Liver (tissue), 8 donors: ENCODE measurements at regions not wholly inside any gene's neighbourhood (a gene's known extent, or its start where the extent isn't known, plus 50 kb on each side); places are given as distances from the start of the nearest gene placed in this dataset.

Experiments
- DNase-seq: peaks from one replicate; pipeline ENCODE4 v3.0.0-alpha.2; 2017; ENCODE audit warnings: low spot score
- H3K27ac ChIP-seq, 2 donors: one replicate each; pipeline ENCODE4 v1.7.0; 2013; ENCODE audit warnings: inconsistent platforms in 2 of 2, low read length in 2 of 2, control low read depth in 1 of 2, low read depth in 1 of 2, mild to moderate bottlenecking in 1 of 2
- H3K27me3 ChIP-seq, 4 donors: one replicate each; pipeline versions ENCODE4 v1.6.1 to v1.7.0; 2013; ENCODE audit warnings: low read length in 3 of 4, inconsistent platforms in 1 of 4, mild to moderate bottlenecking in 1 of 4, moderate library complexity in 1 of 4; ENCODE audit not compliant: control insufficient read depth in 4 of 4, insufficient read depth in 4 of 4
- H3K36me3 ChIP-seq, 4 donors: one replicate each; pipeline versions ENCODE4 v1.6.1 to v1.7.0; 2013; ENCODE audit warnings: low read length in 3 of 4, mild to moderate bottlenecking in 3 of 4, low read depth in 1 of 4, moderate library complexity in 1 of 4; ENCODE audit not compliant: control insufficient read depth in 4 of 4, insufficient read depth in 3 of 4
- H3K4me1 ChIP-seq, 4 donors: one replicate each; pipeline versions ENCODE4 v1.6.1 to v1.7.0; 2013; ENCODE audit warnings: low read length in 3 of 4, mild to moderate bottlenecking in 3 of 4, moderate library complexity in 1 of 4; ENCODE audit not compliant: control insufficient read depth in 4 of 4, insufficient read depth in 4 of 4
- H3K4me3 ChIP-seq, 3 donors: one replicate each; pipeline versions ENCODE4 v1.6.1 to v1.7.0; 2013; ENCODE audit warnings: low read length in 3 of 3, control low read depth in 1 of 3, low read depth in 1 of 3, mild to moderate bottlenecking in 1 of 3
- H3K9ac ChIP-seq, 2 donors: one replicate each; pipeline ENCODE4 v1.7.0; 2013; ENCODE audit warnings: low read length in 2 of 2, mild to moderate bottlenecking in 2 of 2, moderate library complexity in 2 of 2, control low read depth in 1 of 2, low read depth in 1 of 2
- H3K9me3 ChIP-seq, 4 donors: one replicate each; pipeline versions ENCODE4 v1.6.1 to v1.7.0; 2013; ENCODE audit warnings: low read length in 3 of 4; ENCODE audit not compliant: control insufficient read depth in 4 of 4
- EGR1 ChIP-seq, 2 donors: IDR thresholded peaks; 2 replicates each; pipeline ENCODE4 v1.6.1; 2016 to 2018; ENCODE audit warnings: antibody characterized with exemption in 2 of 2, low read depth in 2 of 2
- FOXA1 ChIP-seq: IDR thresholded peaks from 2 replicates; pipeline ENCODE4 v1.6.1; 2016; ENCODE audit warnings: antibody characterized with exemption
- FOXA2 ChIP-seq: IDR thresholded peaks from 2 replicates; pipeline ENCODE4 v1.6.1; 2016; ENCODE audit warnings: antibody characterized with exemption
- GABPA ChIP-seq, 2 donors: IDR thresholded peaks in 1 of 2; conservative IDR thresholded peaks in 1 of 2; 2 replicates each; pipeline ENCODE4 v1.6.1; 2016; ENCODE audit warnings: antibody characterized with exemption in 2 of 2, mild to moderate bottlenecking in 1 of 2, moderate library complexity in 1 of 2
- HNF4A ChIP-seq, 2 donors: conservative IDR thresholded peaks; 2 replicates each; pipeline ENCODE4 v1.6.1; 2016; ENCODE audit warnings: antibody characterized with exemption in 2 of 2, mild to moderate bottlenecking in 2 of 2
- HNF4G ChIP-seq: IDR thresholded peaks from 2 replicates; pipeline ENCODE4 v1.6.1; 2016; ENCODE audit warnings: antibody characterized with exemption
- JUND ChIP-seq, 2 donors: IDR thresholded peaks; 2 replicates each; pipeline ENCODE4 v1.6.1; 2016; ENCODE audit warnings: antibody characterized with exemption in 2 of 2
- MAX ChIP-seq: IDR thresholded peaks from 2 replicates; pipeline ENCODE4 v1.6.1; 2016; ENCODE audit warnings: antibody characterized with exemption
- NR2F2 ChIP-seq: IDR thresholded peaks from 2 replicates; pipeline ENCODE4 v1.6.1; 2016; ENCODE audit warnings: antibody characterized with exemption
- RAD21 ChIP-seq, 2 donors: IDR thresholded peaks; 2 replicates each; pipeline ENCODE4 v1.6.1; 2016; ENCODE audit warnings: antibody characterized with exemption in 2 of 2, mild to moderate bottlenecking in 2 of 2
- REST ChIP-seq: IDR thresholded peaks from 2 replicates; pipeline ENCODE4 v1.6.1; 2016; ENCODE audit warnings: antibody characterized with exemption, mild to moderate bottlenecking
- RXRA ChIP-seq, 2 donors: IDR thresholded peaks; 2 replicates each; pipeline ENCODE4 v1.6.1; 2017 to 2018; ENCODE audit warnings: antibody characterized with exemption in 2 of 2, mild to moderate bottlenecking in 1 of 2
- SP1 ChIP-seq: IDR thresholded peaks from 2 replicates; pipeline ENCODE4 v1.6.1; 2018; ENCODE audit warnings: antibody characterized with exemption, mild to moderate bottlenecking
- TAF1 ChIP-seq: conservative IDR thresholded peaks from 2 replicates; pipeline ENCODE4 v1.6.1; 2016; ENCODE audit warnings: antibody characterized with exemption, mild to moderate bottlenecking
- YY1 ChIP-seq: IDR thresholded peaks from 2 replicates; pipeline ENCODE4 v1.6.1; 2016; ENCODE audit warnings: antibody characterized with exemption, mild to moderate bottlenecking
- ZBTB33 ChIP-seq: IDR thresholded peaks from 2 replicates; pipeline ENCODE4 v1.6.1; 2016; ENCODE audit warnings: antibody characterized with exemption
- WGBS: extraction: QIAGEN DNeasy Blood & Tissue Kit; methylation state at CpG from one replicate; pipeline ENCODE4 v1.1.7; 2013; 5-methylcytosine and 5-hydroxymethylcytosine counted together
- TF ChIP-seq, protein P1 (sequence below): IDR thresholded peaks from 2 replicates; pipeline ENCODE4 v1.6.1; 2016; ENCODE audit warnings: antibody characterized with exemption
- TF ChIP-seq, protein P2 (sequence below): fragments of 150-350 bp; IDR thresholded peaks from 2 replicates; pipeline ENCODE4 v1.5.1; 2017; ENCODE audit warnings: improper control_type of control experiment, low read depth, low read length; ENCODE audit not compliant: missing input control
- donor health status: healthy.
- donor health status: healthy.
- donor health status: healthy.
- donor health status: healthy.
- donor health status: healthy.

- TF ChIP-seq YY1: no peak
- TF ChIP-seq FOXA2: no peak
- TF ChIP-seq JUND (IDR thresholded peaks at IDR 0.05): no peak
- no peak for TF ChIP-seq ZBTB33
- TF ChIP-seq RAD21 (IDR thresholded peaks at IDR 0.05): no peak
- TF ChIP-seq MAX: no peak
- TF ChIP-seq EGR1 (IDR thresholded peaks at IDR 0.05; ENCODE audit: low read depth in 2 of 2): no peak
- no peak for TF ChIP-seq TAF1
- no peak for TF ChIP-seq GABPA (IDR thresholded peaks at IDR 0.05 in 1 of 2, conservative IDR thresholded peaks at IDR 0.05 in 1 of 2)
- Histone ChIP-seq H3K27me3 (no peaks in the 10 kb centered on the region), H3K9me3 (no peaks in the 10 kb centered on the region), H3K4me1 (no peaks in the 10 kb centered on the region), H3K27ac (no peak overlapping the region), H3K4me3 (no peak overlapping the region), H3K36me3 (no peaks in the 10 kb centered on the region), H3K9ac (no peak overlapping the region)
- no peak for DNase-seq
Measured at GRCh38 chr5:175274171-175274570, 169.8 kb downstream of the DRD1 start.

DNA sequence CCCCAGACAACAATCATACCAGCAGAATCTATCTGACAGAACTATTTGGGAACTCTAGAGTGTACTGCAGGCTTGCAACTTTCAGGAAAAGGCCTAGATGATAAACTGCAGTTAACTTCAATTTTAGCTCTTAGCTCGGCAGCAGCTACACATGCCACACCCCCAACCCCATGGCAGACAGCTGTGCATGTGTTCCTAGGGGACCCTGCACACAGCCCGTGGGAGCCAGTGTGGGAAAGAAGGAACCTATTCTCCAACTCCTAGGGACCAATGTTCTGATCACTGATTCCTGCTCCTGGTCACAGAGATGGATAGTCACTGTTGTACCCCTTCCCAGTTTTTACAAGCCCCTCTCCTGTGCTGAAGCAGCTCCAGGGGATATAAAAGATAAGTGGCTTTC, 179.6 kb downstream of the DRD1 start:
- Histone ChIP-seq H3K4me3 (no peak overlapping the region), H3K4me1 (no peaks in the 10 kb centered on the region), H3K27ac (no peak overlapping the region), H3K27me3 (no peaks in the 10 kb centered on the region), H3K9me3 (no peaks in the 10 kb centered on the region), H3K9ac (no peak overlapping the region), H3K36me3 (no peaks in the 10 kb centered on the region)
- DNase-seq: no peak
- WGBS: 53% methylated on average over 2 of the region's 2 CpGs
- TF ChIP-seq FOXA1: no peak
- no peak for TF ChIP-seq SP1
- TF ChIP-seq, protein P1, sequence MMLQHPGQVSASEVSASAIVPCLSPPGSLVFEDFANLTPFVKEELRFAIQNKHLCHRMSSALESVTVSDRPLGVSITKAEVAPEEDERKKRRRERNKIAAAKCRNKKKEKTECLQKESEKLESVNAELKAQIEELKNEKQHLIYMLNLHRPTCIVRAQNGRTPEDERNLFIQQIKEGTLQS: no peak
- TF ChIP-seq HNF4G: no peak
- TF ChIP-seq JUND (IDR thresholded peaks at IDR 0.05): no peak
- TF ChIP-seq FOXA2: no peak
- no peak for TF ChIP-seq HNF4A (conservative IDR thresholded peaks at IDR 0.05)
- TF ChIP-seq GABPA (IDR thresholded peaks at IDR 0.05 in 1 of 2, conservative IDR thresholded peaks at IDR 0.05 in 1 of 2): no peak
- TF ChIP-seq, protein P2, sequence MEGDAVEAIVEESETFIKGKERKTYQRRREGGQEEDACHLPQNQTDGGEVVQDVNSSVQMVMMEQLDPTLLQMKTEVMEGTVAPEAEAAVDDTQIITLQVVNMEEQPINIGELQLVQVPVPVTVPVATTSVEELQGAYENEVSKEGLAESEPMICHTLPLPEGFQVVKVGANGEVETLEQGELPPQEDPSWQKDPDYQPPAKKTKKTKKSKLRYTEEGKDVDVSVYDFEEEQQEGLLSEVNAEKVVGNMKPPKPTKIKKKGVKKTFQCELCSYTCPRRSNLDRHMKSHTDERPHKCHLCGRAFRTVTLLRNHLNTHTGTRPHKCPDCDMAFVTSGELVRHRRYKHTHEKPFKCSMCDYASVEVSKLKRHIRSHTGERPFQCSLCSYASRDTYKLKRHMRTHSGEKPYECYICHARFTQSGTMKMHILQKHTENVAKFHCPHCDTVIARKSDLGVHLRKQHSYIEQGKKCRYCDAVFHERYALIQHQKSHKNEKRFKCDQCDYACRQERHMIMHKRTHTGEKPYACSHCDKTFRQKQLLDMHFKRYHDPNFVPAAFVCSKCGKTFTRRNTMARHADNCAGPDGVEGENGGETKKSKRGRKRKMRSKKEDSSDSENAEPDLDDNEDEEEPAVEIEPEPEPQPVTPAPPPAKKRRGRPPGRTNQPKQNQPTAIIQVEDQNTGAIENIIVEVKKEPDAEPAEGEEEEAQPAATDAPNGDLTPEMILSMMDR: no peak
- no peak for TF ChIP-seq RXRA (IDR thresholded peaks at IDR 0.05)
- no peak for TF ChIP-seq YY1
- no peak for TF ChIP-seq MAX
- no peak for TF ChIP-seq ZBTB33
- no peak for TF ChIP-seq TAF1
- TF ChIP-seq EGR1 (IDR thresholded peaks at IDR 0.05; ENCODE audit: low read depth in 2 of 2): no peak
- no peak for TF ChIP-seq NR2F2
- TF ChIP-seq REST: no peak
- TF ChIP-seq RAD21 (IDR thresholded peaks at IDR 0.05): no peak
